CD4-positive, alpha-beta memory T cell (primary cell): ENCODE measurements at regions not wholly inside any gene's neighbourhood (a gene's known extent, or its start where the extent isn't known, plus 50 kb on each side); places are given as distances from the start of the nearest gene placed in this dataset.

ENCODE experiments used
- CTCF ChIA-PET: fragments of 350-600 bp; sonication (Branson Sonifier 250); formaldehyde crosslinking; loops from one replicate; lab custom pipeline; 2021; ENCODE audit warnings: inconsistent platforms; ENCODE audit not compliant: partially characterized antibody; lab: Charles Lee
- POLR2A ChIA-PET: fragments of 350-600 bp; sonication (Branson Sonifier 250); formaldehyde crosslinking; loops from one replicate; lab custom pipeline; 2021; ENCODE audit not compliant: partially characterized antibody; lab: Charles Lee
- DNase-seq, 5 donors: peaks; one replicate each; pipeline versions ENCODE4 v3.0.0 to v3.0.0-alpha.2; 2020 to 2022; ENCODE audit warnings: mixed read lengths in 1 of 5
- H3K27ac ChIP-seq: one replicate; pipeline ENCODE4 v1.7.0; 2013; ENCODE audit warnings: low read depth, low read length
- H3K27me3 ChIP-seq: 2 replicates; pipeline ENCODE4 v1.7.0; 2013; ENCODE audit warnings: mild to moderate bottlenecking, low read length, moderate library complexity; ENCODE audit not compliant: insufficient read depth
- H3K36me3 ChIP-seq: 2 replicates; pipeline ENCODE4 v1.7.0; 2013; ENCODE audit warnings: mild to moderate bottlenecking, low read length, moderate library complexity; ENCODE audit not compliant: insufficient read depth
- H3K4me1 ChIP-seq: 2 replicates; pipeline ENCODE4 v1.7.0; 2013; ENCODE audit warnings: mild to moderate bottlenecking, low read length, moderate library complexity; ENCODE audit not compliant: insufficient read depth
- H3K4me3 ChIP-seq, 2 donors: one replicate each; pipeline ENCODE4 v1.7.0; 2013; ENCODE audit warnings: low read length in 2 of 2, mild to moderate bottlenecking in 1 of 2
- H3K9me3 ChIP-seq, 2 donors: one replicate each; pipeline ENCODE4 v1.7.0; 2013; ENCODE audit warnings: low read length in 2 of 2, control low read depth in 1 of 2; ENCODE audit not compliant: control insufficient read depth in 1 of 2
- H3K27ac Mint-ChIP-seq, 7 donors: one replicate each; pipeline ENCODE4 v1.8.0; 2020 to 2021; ENCODE audit warnings: mixed read lengths in 7 of 7, mild to moderate bottlenecking in 6 of 7, inconsistent platforms in 3 of 7, moderate library complexity in 3 of 7
- H3K27me3 Mint-ChIP-seq, 2 donors: one replicate each; pipeline ENCODE4 v1.8.0; 2020 to 2021; ENCODE audit warnings: mixed read lengths in 2 of 2
- H3K36me3 Mint-ChIP-seq, 2 donors: one replicate each; pipeline ENCODE4 v1.8.0; 2020 to 2021; ENCODE audit warnings: mixed read lengths in 2 of 2, inconsistent platforms in 1 of 2, mild to moderate bottlenecking in 1 of 2
- H3K4me1 Mint-ChIP-seq, 4 donors: one replicate each; pipeline ENCODE4 v1.8.0; 2020 to 2021; ENCODE audit warnings: mixed read lengths in 4 of 4, mild to moderate bottlenecking in 1 of 4
- H3K4me3 Mint-ChIP-seq, 8 donors: one replicate each; pipeline ENCODE4 v1.8.0; 2020 to 2021; ENCODE audit warnings: mixed read lengths in 8 of 8, mild to moderate bottlenecking in 7 of 8, moderate library complexity in 6 of 8, inconsistent platforms in 3 of 8
- H3K9me3 Mint-ChIP-seq, 8 donors: one replicate each; pipeline ENCODE4 v1.8.0; 2020 to 2021; ENCODE audit warnings: mixed read lengths in 8 of 8, mild to moderate bottlenecking in 5 of 8, inconsistent platforms in 3 of 8, moderate library complexity in 1 of 8
- intact Hi-C: fragments of 100-400 bp; cut with micrococcal nuclease; formaldehyde crosslinking; loops from one replicate; pipeline ENCODE4 v1.15.1; 2023

DNA sequence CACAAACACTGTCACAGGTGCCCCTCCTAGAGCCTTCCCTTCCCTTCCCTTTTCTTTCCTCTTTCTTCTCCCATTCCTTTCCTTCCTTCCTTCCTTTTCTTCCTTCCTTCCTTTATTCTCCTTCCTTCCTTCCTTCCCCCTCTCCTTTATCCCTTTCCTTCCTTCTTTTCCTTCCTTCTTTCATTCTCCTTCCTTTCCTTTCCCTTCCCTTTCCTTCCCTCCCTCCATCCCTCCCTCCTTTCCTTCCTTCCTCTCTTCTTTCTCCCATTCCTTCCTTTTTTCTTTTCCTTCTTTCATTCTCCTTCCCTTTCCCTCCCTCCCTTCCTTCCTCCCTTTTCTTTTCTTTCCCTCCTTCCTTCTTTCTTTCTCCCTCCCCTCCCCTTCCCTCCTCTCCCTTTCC lies 170.0 kb downstream of the ENGASE start:
- Histone ChIP-seq H3K4me1 (no peaks in the 10 kb centered on the region), H3K9me3 (no peaks in the 10 kb centered on the region), H3K27me3 (no peaks in the 10 kb centered on the region), H3K4me3 (no peak overlapping the region), H3K36me3 (no peaks in the 10 kb centered on the region), H3K27ac (no peak overlapping the region)
- H3K4me3 Mint-ChIP-seq: no peak overlapping the region
- POLR2A ChIA-PET: no interaction called here
- no peak for DNase-seq
- no peaks in the 10 kb centered on the region for H3K36me3 Mint-ChIP-seq
- CTCF ChIA-PET: no interaction called here
- H3K9me3 Mint-ChIP-seq: peaks cover 0 to 7% (median 0%) of the 10 kb centered on the region in 8 donors
- H3K27me3 Mint-ChIP-seq: peaks cover 6 to 15% of the 10 kb centered on the region in 2 donors
- H3K27ac Mint-ChIP-seq: no peak overlapping the region
- H3K4me1 Mint-ChIP-seq: no peaks in the 10 kb centered on the region
- intact Hi-C loops: no loop called here

DNA sequence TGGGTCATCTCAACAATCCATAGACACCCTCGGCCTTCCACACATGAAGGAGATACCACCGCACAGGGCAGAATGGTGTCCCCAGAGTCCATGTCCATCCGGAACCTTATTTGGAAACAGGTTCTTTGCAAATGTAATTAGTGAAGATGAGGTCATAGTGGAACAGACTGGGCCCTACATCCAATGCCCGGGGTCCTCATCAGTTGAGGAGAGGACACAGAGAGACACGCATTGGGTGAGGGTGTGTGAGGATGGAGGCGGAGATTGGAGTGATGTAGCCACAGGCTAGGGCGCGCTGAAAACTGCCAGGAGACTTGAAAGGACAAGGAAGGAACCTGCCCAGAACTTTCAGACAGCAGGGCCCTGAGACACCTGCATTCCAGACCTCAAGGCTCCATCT lies 169.4 kb downstream of the ENGASE start:
- H3K4me1 Mint-ChIP-seq: no peaks in the 10 kb centered on the region
- DNase-seq: no peak
- H3K36me3 Mint-ChIP-seq: no peaks in the 10 kb centered on the region
- H3K4me3 Mint-ChIP-seq: no peak overlapping the region
- ChIA-PET POLR2A (no interaction called here), CTCF (no interaction called here)
- no peaks in the 10 kb centered on the region for H3K27me3 ChIP-seq
- peaks cover 5 to 10% of the 10 kb centered on the region in 2 donors for H3K27me3 Mint-ChIP-seq
- H3K4me3 ChIP-seq: no peak overlapping the region
- no peaks in the 10 kb centered on the region for H3K4me1 ChIP-seq
- H3K9me3 Mint-ChIP-seq: peaks cover 0 to 7% (median 0%) of the 10 kb centered on the region in 8 donors
- no peaks in the 10 kb centered on the region for H3K9me3 ChIP-seq
- intact Hi-C loops: no loop called here
- H3K27ac Mint-ChIP-seq: no peak overlapping the region
- H3K36me3 ChIP-seq: no peaks in the 10 kb centered on the region
- no peak overlapping the region for H3K27ac ChIP-seq

DNA sequence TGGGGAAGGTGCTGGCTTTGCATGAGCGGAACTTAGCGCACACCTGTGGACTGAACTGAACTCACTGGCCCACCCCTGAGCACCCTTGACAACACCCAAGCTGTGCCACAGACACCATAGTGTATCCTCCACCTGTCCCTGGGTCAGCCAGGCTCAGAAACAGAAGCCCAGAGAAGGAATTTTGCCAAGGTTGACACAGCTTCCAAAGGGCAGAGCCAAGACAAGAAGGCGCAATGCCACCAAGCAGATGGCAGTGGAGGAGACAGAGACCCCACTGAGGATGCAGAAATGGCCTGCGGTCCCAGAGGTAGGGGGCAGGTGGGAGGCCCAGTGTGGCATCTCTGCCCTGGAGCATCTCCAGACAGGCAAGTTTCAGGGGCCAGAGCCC lies 169.0 kb downstream of the ENGASE start:
- Histone ChIP-seq H3K4me3 (no peak overlapping the region), H3K27me3 (no peaks in the 10 kb centered on the region), H3K9me3 (no peaks in the 10 kb centered on the region), H3K36me3 (no peaks in the 10 kb centered on the region), H3K4me1 (no peaks in the 10 kb centered on the region), H3K27ac (no peak overlapping the region)
- Mint-ChIP-seq H3K27ac (no peak overlapping the region), H3K4me3 (no peak overlapping the region), H3K9me3 (peaks cover 0 to 7% (median 0%) of the 10 kb centered on the region in 8 donors), H3K27me3 (peaks cover 5 to 10% of the 10 kb centered on the region in 2 donors), H3K36me3 (no peaks in the 10 kb centered on the region), H3K4me1 (no peaks in the 10 kb centered on the region)
- ChIA-PET CTCF (no interaction called here), POLR2A (no interaction called here)
- intact Hi-C loops: no loop called here
- no peak for DNase-seq

DNA sequence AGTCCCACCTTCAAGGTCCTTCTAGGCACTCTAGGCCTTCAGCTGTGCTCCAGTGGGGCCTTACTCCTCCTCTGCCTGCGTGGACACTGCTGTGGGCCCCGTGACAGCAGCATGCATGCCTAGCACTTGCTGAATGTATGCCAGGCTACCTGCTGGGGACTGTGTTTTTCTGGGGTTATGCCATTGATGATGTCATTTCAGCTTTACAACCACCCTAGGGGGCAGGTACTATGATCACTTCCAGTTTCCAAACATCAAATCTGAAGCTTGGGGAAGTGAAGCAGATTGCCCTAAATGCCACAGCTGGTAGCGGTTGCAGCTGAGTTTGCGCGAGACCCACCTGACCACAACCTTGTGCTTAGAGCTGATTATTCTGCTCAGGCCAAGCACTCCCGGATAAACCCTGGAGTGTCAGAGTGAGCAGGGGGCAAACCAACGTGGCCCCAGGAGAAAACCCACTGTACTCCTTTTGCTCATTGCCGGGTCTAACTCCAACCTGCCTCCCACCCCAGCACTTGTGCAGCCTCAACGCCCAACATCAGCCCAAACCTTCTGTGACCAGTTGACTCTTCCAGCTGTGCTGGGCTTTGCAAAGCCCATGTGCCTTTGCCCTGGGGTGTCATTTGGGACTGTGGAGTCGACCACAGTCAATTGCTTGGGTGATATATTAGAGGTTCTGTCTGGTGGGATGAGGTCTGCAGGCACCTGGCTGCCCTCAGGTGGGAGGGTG lies 168.4 kb downstream of the ENGASE start:
- Mint-ChIP-seq H3K27me3 (peaks cover 5 to 10% of the 10 kb centered on the region in 2 donors), H3K9me3 (peaks cover 0 to 7% (median 0%) of the 10 kb centered on the region in 8 donors), H3K4me1 (no peaks in the 10 kb centered on the region), H3K4me3 (no peak overlapping the region), H3K27ac (no peak overlapping the region), H3K36me3 (no peaks in the 10 kb centered on the region)
- Histone ChIP-seq H3K4me1 (no peaks in the 10 kb centered on the region), H3K4me3 (no peak overlapping the region), H3K27me3 (no peaks in the 10 kb centered on the region), H3K9me3 (no peaks in the 10 kb centered on the region), H3K27ac (no peak overlapping the region), H3K36me3 (no peaks in the 10 kb centered on the region)
- CTCF ChIA-PET: no interaction called here
- DNase-seq: no peak
- POLR2A ChIA-PET: no interaction called here
- intact Hi-C loops: no loop called here

DNA sequence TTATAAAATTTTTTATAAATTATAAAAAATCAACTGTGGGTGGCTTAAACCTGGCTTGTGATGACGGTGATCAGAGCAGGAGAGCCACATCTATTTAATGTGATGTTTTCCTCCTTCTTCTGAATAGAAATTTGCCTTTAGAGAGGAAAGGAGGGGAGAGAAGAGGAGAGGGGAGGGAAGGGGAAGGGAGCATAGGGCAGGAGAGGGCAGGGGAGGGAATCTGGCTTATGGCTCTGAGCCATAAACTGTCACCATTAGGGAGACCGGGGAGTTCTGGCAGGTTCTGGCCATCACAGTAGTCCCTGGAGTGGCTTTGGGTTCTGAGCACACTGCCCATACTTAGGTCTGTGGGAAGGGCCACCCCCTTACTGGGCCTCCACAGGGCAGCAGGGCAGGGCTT lies 167.8 kb downstream of the ENGASE start:
- DNase-seq: no peak
- H3K27ac ChIP-seq: no peak overlapping the region
- H3K36me3 ChIP-seq: no peaks in the 10 kb centered on the region
- H3K4me3 Mint-ChIP-seq: no peak overlapping the region
- no peaks in the 10 kb centered on the region for H3K4me1 ChIP-seq
- H3K36me3 Mint-ChIP-seq: no peaks in the 10 kb centered on the region
- no peaks in the 10 kb centered on the region for H3K4me1 Mint-ChIP-seq
- no peak overlapping the region for H3K27ac Mint-ChIP-seq
- H3K9me3 Mint-ChIP-seq: peaks cover 0 to 7% (median 0%) of the 10 kb centered on the region in 8 donors
- H3K27me3 Mint-ChIP-seq: peaks cover 5 to 10% of the 10 kb centered on the region in 2 donors
- H3K9me3 ChIP-seq: no peaks in the 10 kb centered on the region
- POLR2A ChIA-PET: no interaction called here
- H3K4me3 ChIP-seq: no peak overlapping the region
- CTCF ChIA-PET: no interaction called here
- intact Hi-C loops: no loop called here
- H3K27me3 ChIP-seq: no peaks in the 10 kb centered on the region

DNA sequence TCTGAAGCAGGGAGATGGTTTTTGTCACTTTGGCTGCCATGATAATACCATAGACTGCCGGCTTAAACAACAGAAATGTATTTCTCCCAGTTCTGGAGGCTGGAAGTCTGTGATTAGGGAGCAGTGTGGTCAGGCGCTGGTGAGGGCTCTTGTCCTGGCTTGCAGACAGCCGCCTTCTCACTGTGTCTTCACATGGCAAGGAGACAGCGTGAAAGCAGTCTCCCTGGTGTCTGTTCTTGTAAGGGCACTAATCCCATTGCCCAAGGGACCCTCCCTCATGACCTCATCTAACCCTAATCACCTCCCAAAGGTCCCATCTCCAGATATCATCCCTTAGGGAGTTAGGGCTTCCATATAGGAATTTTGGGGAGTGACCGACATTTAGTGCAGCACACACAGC lies 167.0 kb downstream of the ENGASE start:
- H3K4me3 Mint-ChIP-seq: no peak overlapping the region
- ChIA-PET CTCF (no interaction called here), POLR2A (no interaction called here)
- Histone ChIP-seq H3K36me3 (no peaks in the 10 kb centered on the region), H3K27me3 (no peaks in the 10 kb centered on the region), H3K4me1 (no peaks in the 10 kb centered on the region), H3K27ac (no peak overlapping the region), H3K9me3 (no peaks in the 10 kb centered on the region), H3K4me3 (no peak overlapping the region)
- intact Hi-C loops: no loop called here
- H3K27me3 Mint-ChIP-seq: peaks cover 5 to 10% of the 10 kb centered on the region in 2 donors
- H3K9me3 Mint-ChIP-seq: peaks cover 0 to 7% (median 0%) of the 10 kb centered on the region in 8 donors
- no peaks in the 10 kb centered on the region for H3K36me3 Mint-ChIP-seq
- H3K27ac Mint-ChIP-seq: no peak overlapping the region
- no peak for DNase-seq
- H3K4me1 Mint-ChIP-seq: no peaks in the 10 kb centered on the region

DNA sequence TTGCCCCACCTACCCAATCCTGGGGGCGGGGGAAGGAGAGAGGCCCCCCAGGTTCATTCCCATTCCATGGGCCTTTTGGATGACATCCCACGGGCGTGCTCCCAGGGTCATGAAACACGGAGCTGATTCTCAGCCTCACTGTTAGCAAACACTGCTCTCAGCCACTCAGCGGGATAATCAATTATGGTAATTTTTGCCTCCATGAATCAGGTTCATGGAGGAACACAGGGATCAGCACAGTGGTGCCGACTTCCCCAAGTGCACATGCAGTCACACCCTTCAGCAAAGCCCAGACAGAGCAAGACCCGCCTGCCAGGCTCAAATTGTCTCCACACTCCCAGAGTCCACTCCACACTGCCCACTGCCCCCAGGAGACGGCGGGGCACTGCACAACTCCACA lies 164.6 kb downstream of the ENGASE start:
- no peak overlapping the region for H3K27ac Mint-ChIP-seq
- POLR2A ChIA-PET: no interaction called here
- Histone ChIP-seq H3K27me3 (no peaks in the 10 kb centered on the region), H3K4me3 (no peak overlapping the region), H3K36me3 (no peaks in the 10 kb centered on the region), H3K27ac (no peak overlapping the region), H3K4me1 (no peaks in the 10 kb centered on the region), H3K9me3 (no peaks in the 10 kb centered on the region)
- peaks cover 0 to 4% (median 0%) of the 10 kb centered on the region in 8 donors for H3K9me3 Mint-ChIP-seq
- no peak for DNase-seq
- H3K4me1 Mint-ChIP-seq: no peaks in the 10 kb centered on the region
- intact Hi-C loops: no loop called here
- no peak overlapping the region for H3K4me3 Mint-ChIP-seq
- CTCF ChIA-PET: no interaction called here
- no peaks in the 10 kb centered on the region for H3K36me3 Mint-ChIP-seq
- H3K27me3 Mint-ChIP-seq: peaks cover 5 to 12% of the 10 kb centered on the region in 2 donors
